Uterus (tissue), 3 donors: ENCODE measurements at regions not wholly inside any gene's neighbourhood (a gene's known extent, or its start where the extent isn't known, plus 50 kb on each side); places are given as distances from the start of the nearest gene placed in this dataset.
"Not testable (repeated sequence)": the region's sequence is repeated elsewhere in the genome, so short reads cannot be mapped to it uniquely, and the experiment has no call there.

Source experiments
- DNase-seq, 2 donors: peaks; one replicate each; pipeline ENCODE4 v3.0.0-alpha.2; 2019 to 2020
- H3K27ac ChIP-seq, 2 donors: fragments of 200-600 bp; sonication (generic); 1 replicate in 1 of 2; 2 replicates in 1 of 2; pipeline ENCODE4 v1.5.1; 2016 to 2018
- H3K27me3 ChIP-seq, 2 donors: fragments of 200-600 bp; sonication (generic); one replicate each; pipeline ENCODE4 v1.5.1; 2018 to 2019; ENCODE audit warnings: control low read depth in 1 of 2
- H3K36me3 ChIP-seq, 2 donors: fragments of 200-600 bp; sonication (generic); one replicate each; pipeline ENCODE4 v1.5.1; 2019; ENCODE audit warnings: control low read depth in 1 of 2
- H3K4me1 ChIP-seq, 2 donors: fragments of 200-600 bp; sonication (generic); one replicate each; pipeline ENCODE4 v1.5.1; 2018 to 2019; ENCODE audit warnings: control low read depth in 1 of 2
- H3K4me3 ChIP-seq, 2 donors: fragments of 200-600 bp; sonication (generic); 1 replicate in 1 of 2; 2 replicates in 1 of 2; pipeline ENCODE4 v1.5.1; 2018 to 2019; ENCODE audit warnings: mild to moderate bottlenecking in 1 of 2
- H3K9me3 ChIP-seq, 2 donors: fragments of 200-600 bp; sonication (generic); one replicate each; pipeline ENCODE4 v1.5.1; 2019; ENCODE audit warnings: control low read depth in 1 of 2
- POLR2A ChIP-seq, 2 donors: fragments of 450-650 bp; IDR thresholded peaks; one replicate each; pipeline ENCODE4 v1.6.1; 2016; ENCODE audit warnings: antibody characterized with exemption in 2 of 2, mild to moderate bottlenecking in 1 of 2, moderate library complexity in 1 of 2
- intact Hi-C: fragments of 100-400 bp; cut with DNase I; formaldehyde crosslinking; loops from one replicate; pipeline ENCODE4 v1.15.1; 2023; ENCODE audit warnings: low total_unique reads
- TF ChIP-seq, protein P1 (sequence below), 4 experiments: fragments of 200-600 bp in 2 of 4; fragments of 450-650 bp in 2 of 4; sonication (generic) in 2 of 4; IDR thresholded peaks; one replicate each; pipeline ENCODE4 v1.5.1; 2016 to 2019; ENCODE audit warnings: antibody characterized with exemption in 4 of 4, mild to moderate bottlenecking in 2 of 4, moderate library complexity in 1 of 4
- donor health status: DM: yes; HTN: yes; CAD: no.

DNA sequence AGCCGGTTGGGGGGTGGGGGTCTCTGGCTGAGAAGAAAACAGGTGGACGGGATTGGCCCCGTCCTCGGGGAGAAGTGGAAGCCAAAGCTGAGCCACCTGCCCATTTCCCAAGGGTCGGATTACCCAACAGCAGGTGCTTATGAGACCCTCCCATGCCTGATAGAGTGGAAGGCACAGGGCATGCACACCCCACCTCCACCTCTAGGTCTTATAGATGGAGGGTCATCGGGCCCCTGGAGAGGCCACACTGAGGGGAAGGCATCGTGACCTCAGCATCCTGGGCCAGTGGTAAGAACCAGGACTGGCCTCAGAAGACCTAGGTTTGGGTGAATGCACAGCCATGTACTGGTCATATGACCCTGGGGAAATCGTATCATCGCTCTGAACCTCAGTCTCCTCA is 85.9 kb downstream of the BUD13 start:
- H3K27ac ChIP-seq, result no peak overlapping the region
- H3K4me1 ChIP-seq, result no peaks in the 10 kb centered on the region
- no peaks in the 10 kb centered on the region for H3K9me3 ChIP-seq
- no peaks in the 10 kb centered on the region for H3K27me3 ChIP-seq
- TF ChIP-seq, protein P1, sequence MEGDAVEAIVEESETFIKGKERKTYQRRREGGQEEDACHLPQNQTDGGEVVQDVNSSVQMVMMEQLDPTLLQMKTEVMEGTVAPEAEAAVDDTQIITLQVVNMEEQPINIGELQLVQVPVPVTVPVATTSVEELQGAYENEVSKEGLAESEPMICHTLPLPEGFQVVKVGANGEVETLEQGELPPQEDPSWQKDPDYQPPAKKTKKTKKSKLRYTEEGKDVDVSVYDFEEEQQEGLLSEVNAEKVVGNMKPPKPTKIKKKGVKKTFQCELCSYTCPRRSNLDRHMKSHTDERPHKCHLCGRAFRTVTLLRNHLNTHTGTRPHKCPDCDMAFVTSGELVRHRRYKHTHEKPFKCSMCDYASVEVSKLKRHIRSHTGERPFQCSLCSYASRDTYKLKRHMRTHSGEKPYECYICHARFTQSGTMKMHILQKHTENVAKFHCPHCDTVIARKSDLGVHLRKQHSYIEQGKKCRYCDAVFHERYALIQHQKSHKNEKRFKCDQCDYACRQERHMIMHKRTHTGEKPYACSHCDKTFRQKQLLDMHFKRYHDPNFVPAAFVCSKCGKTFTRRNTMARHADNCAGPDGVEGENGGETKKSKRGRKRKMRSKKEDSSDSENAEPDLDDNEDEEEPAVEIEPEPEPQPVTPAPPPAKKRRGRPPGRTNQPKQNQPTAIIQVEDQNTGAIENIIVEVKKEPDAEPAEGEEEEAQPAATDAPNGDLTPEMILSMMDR (IDR thresholded peaks at IDR 0.05), result no peak
- no peak for TF ChIP-seq POLR2A (IDR thresholded peaks at IDR 0.05)
- H3K36me3 ChIP-seq, result no peaks in the 10 kb centered on the region
- intact Hi-C loops, result no loop called here
- no peak for DNase-seq
- H3K4me3 ChIP-seq, result no peak overlapping the region

DNA sequence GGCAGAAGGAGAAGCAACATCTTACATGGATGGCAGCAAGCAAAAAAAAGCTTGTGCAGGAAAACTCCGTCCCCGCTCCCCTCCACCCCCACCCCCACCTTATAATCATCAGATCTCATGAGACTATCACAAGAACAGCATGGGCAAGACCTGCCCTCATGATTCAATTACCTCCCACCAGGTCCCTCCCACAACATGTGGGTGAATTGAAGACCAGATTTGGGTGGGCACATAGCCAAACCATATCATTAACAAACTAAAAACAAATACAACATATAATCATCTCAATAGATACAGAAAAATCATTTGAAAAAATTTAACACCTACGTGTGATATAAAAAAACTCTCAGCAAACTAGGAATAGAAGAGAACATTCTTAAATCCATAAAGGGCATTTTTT is 88.8 kb downstream of the BUD13 start:
- H3K36me3 ChIP-seq, result no peaks in the 10 kb centered on the region
- no peak overlapping the region for H3K27ac ChIP-seq
- no peak for DNase-seq
- no peaks in the 10 kb centered on the region for H3K9me3 ChIP-seq
- H3K4me1 ChIP-seq, result no peaks in the 10 kb centered on the region
- no peaks in the 10 kb centered on the region for H3K27me3 ChIP-seq
- TF ChIP-seq POLR2A (IDR thresholded peaks at IDR 0.05), result no peak
- TF ChIP-seq, protein P1 (IDR thresholded peaks at IDR 0.05), result no peak
- intact Hi-C loops, result no loop called here
- H3K4me3 ChIP-seq, result no peak overlapping the region

DNA sequence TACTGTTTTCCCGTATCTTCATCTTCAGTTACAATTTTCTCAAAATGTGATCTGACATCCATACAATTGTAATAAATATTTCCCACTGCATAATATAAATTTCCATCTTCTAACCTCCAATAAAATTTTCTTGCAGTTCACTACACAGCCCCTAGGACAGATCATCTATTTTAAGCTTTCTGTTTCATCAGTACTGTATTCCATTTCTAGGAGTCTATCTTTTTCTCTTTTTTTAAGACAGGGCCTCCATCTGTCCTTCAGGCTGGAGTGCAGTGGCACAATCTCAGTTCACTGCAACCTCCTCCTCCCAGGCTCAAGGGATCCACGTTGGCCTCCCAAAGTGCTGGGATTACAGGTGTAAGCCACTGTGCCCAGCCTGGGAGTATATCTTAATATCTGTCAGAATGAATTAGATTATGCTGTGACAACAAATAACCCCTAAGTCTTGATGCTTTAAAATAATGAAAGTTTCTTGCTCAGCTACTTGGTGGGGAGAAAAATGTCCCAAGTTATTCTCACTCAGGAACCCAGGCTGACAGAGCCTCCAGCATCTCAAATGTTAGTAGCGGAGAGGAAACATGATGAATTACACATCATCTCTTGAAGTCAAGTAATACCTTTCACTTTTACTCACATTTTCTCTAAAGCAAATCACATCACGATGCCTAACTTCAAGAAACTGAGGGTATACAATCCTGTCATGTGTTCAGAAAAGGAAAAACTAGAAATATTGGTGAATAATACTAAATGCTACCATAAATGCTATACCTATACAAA is 92.2 kb downstream of the BUD13 start:
- Histone ChIP-seq H3K27me3 (no peaks in the 10 kb centered on the region), H3K27ac (no peak overlapping the region), H3K4me1 (no peaks in the 10 kb centered on the region), H3K36me3 (no peaks in the 10 kb centered on the region), H3K4me3 (no peak overlapping the region), H3K9me3 (no peaks in the 10 kb centered on the region)
- TF ChIP-seq, protein P1 (IDR thresholded peaks at IDR 0.05), result no peak
- no peak for TF ChIP-seq POLR2A (IDR thresholded peaks at IDR 0.05)
- no peak for DNase-seq
- intact Hi-C loops, result no loop called here

DNA sequence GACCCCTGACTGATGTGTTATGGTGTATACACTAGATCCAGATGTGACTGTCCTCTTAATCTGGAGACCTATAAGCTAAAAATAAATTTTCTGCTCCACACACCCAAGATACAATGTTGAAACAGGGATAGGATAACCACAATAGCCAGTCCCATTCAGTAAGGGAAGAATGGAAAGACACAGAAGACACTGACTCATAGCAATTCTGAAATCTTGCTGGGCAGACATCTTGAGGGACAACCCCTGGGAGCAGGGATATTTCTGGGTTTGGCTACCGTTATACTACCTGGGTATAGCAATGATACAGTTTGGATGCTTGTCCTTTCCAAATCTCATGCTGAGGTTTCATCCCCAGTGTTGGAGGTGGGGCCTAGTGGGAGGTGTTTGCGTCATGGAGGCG is 93.9 kb downstream of the BUD13 start:
- no peak overlapping the region for H3K27ac ChIP-seq
- no peaks in the 10 kb centered on the region for H3K36me3 ChIP-seq
- no peak overlapping the region for H3K4me3 ChIP-seq
- TF ChIP-seq, protein P1 (IDR thresholded peaks at IDR 0.05), result no peak
- TF ChIP-seq POLR2A (IDR thresholded peaks at IDR 0.05), result no peak
- H3K4me1 ChIP-seq, result no peaks in the 10 kb centered on the region
- intact Hi-C loops, result no loop called here
- H3K9me3 ChIP-seq, result no peaks in the 10 kb centered on the region
- no peak for DNase-seq
- no peaks in the 10 kb centered on the region for H3K27me3 ChIP-seq

DNA sequence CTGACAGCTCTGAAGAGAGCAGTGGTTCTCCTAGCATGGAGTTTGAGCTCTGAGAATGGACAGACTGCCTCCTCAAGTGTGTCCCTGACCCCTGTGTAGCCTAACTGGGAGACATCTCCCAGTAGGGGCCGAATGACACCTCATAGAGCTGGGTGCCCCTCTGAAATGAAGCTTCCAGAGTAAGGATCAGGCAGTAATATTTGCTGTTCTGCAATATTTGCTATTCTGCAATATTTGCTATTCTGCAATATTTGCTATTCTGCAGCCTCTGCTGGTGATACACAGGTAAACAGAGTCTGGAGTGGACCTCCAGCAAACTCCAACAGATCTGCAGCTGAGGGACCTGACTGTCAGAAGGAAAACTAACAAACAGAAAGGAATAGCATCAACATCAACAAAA is 105.5 kb downstream of the BUD13 start:
- H3K4me3 ChIP-seq, H3K4me1 ChIP-seq, H3K27ac ChIP-seq, intact Hi-C loops, DNase-seq, H3K27me3 ChIP-seq, H3K36me3 ChIP-seq: not testable (repeated sequence)
- H3K9me3 ChIP-seq, result peaks cover 0 to 14% of the 10 kb centered on the region in 2 donors

DNA sequence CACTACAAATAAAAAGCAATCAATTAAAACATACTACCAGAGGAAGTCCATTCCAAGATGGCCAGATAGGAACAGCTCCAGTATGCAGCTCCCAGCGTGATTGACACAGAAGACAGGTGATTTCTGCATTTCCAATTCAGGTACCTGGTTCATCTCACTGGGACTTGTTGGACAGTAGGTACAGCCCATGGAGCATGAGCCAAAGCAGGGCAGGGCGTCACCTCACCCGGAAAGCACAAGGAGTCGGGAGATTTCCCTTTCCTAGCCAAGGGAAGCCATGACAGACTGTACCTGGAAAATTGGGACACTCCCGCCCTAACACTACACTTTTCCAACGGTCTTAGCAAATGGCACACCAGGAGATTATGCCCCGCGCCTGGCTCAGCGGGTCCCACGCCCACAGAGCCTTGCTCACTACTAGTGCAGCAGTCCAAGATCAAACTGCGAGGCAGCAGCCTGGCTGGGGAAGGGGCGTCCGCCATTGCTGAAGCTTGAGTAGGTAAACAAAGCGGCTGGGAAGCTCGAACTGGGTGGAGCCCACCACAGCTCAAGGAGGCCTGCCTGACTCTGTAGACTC is 106.0 kb downstream of the BUD13 start:
- H3K36me3 ChIP-seq, H3K4me1 ChIP-seq, H3K27ac ChIP-seq, intact Hi-C loops, H3K4me3 ChIP-seq, DNase-seq, H3K27me3 ChIP-seq: not testable (repeated sequence)
- H3K9me3 ChIP-seq, result peaks cover 0 to 14% of the 10 kb centered on the region in 2 donors
